VCaP (cell line): ENCODE measurements at regions not wholly inside any gene's neighbourhood (a gene's known extent, or its start where the extent isn't known, plus 50 kb on each side); places are given as distances from the start of the nearest gene placed in this dataset.

ENCODE experiments used
- H3K27ac ChIP-seq: fragments of 450-650 bp; 2 replicates; pipeline ENCODE4 v1.5.1; 2017
- CTCF ChIP-seq: fragments of 450-650 bp; conservative IDR thresholded peaks from 2 replicates; pipeline ENCODE4 v1.5.1; 2017; ENCODE audit warnings: mild to moderate bottlenecking, moderate library complexity

- TF ChIP-seq CTCF: no peak
- no peak overlapping the region for H3K27ac ChIP-seq
These were observed 58.5 kb downstream of the PSMG1 start for GRCh38 chr21:39124681-39125251.

- H3K27ac ChIP-seq: no peak overlapping the region
- no peak for TF ChIP-seq CTCF
These were observed 59.9 kb downstream of the PSMG1 start for GRCh38 chr21:39123375-39123774.

GRCh38 chr21:39121600-39122355 lies 61.5 kb downstream of the PSMG1 start:
- H3K27ac ChIP-seq: no peak overlapping the region
- no peak for TF ChIP-seq CTCF

GRCh38 chr21:39120876-39121599 lies 62.2 kb downstream of the PSMG1 start:
- no peak for TF ChIP-seq CTCF

GRCh38 chr21:39119891-39120290 lies 63.4 kb downstream of the PSMG1 start:
- no peak overlapping the region for H3K27ac ChIP-seq

More at GRCh38 chr21:39120876-39121599, 62.2 kb downstream of the PSMG1 start:
- no peak overlapping the region for H3K27ac ChIP-seq

GRCh38 chr21:39118604-39119215 lies 64.5 kb downstream of the PSMG1 start:
- TF ChIP-seq CTCF: no peak
- H3K27ac ChIP-seq: no peak overlapping the region

More at GRCh38 chr21:39119891-39120290, 63.4 kb downstream of the PSMG1 start:
- no peak for TF ChIP-seq CTCF

GRCh38 chr21:39118061-39118460 lies 65.2 kb downstream of the PSMG1 start:
- TF ChIP-seq CTCF: no peak

More at GRCh38 chr21:39118061-39118460, 65.2 kb downstream of the PSMG1 start:
- no peak overlapping the region for H3K27ac ChIP-seq
